ENCODE measurements at regions not wholly inside any gene's neighbourhood (a gene's known extent, or its start where the extent isn't known, plus 50 kb on each side); places are given as distances from the start of the nearest gene placed in this dataset.

DNA sequence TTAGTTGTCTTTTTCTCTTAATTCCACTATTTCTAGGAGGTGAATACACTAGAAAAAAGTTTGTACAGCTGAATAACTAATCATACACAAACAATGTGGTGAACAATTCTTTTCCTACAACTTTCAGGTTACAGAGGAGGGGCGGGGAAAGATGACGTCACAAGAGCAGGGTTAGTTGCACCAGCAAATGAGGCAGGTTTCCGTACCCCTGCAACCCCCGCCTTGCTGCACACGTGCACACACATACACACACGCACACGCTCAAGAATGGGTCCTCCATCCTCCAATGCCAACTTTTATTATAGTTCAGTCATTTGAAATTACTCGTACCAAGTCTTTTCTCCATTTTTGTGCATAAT, 122.8 kb downstream of the ARL4C start:
- no peak for TF ChIP-seq POLR2A (IDR thresholded peaks at IDR 0.05)
- TF ChIP-seq, protein P1, sequence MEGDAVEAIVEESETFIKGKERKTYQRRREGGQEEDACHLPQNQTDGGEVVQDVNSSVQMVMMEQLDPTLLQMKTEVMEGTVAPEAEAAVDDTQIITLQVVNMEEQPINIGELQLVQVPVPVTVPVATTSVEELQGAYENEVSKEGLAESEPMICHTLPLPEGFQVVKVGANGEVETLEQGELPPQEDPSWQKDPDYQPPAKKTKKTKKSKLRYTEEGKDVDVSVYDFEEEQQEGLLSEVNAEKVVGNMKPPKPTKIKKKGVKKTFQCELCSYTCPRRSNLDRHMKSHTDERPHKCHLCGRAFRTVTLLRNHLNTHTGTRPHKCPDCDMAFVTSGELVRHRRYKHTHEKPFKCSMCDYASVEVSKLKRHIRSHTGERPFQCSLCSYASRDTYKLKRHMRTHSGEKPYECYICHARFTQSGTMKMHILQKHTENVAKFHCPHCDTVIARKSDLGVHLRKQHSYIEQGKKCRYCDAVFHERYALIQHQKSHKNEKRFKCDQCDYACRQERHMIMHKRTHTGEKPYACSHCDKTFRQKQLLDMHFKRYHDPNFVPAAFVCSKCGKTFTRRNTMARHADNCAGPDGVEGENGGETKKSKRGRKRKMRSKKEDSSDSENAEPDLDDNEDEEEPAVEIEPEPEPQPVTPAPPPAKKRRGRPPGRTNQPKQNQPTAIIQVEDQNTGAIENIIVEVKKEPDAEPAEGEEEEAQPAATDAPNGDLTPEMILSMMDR (IDR thresholded peaks at IDR 0.05): no peak

Data from prostate gland (tissue), 2 donors.